ENCODE measurements at regions not wholly inside any gene's neighbourhood (a gene's known extent, or its start where the extent isn't known, plus 50 kb on each side); places are given as distances from the start of the nearest gene placed in this dataset.

DNA sequence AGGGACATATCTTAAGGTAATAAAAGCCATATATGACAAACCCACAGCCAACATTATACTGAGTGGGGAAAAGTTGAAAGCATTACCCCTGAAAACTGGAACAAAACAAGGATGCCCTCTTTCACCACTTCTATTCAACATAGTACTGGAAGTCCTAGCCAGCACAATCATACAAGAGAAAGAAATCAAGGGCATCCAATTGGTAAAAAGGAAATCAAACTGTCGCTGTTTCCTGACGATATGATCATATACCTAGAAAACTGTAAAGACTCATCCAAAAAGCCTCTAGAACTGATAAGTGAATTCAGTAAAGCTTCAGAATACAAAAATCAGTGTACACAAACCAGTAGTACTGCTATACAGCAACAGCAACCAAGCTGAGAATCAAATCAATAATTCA lies 53.8 kb upstream of the PSME4 start:
- TF ChIP-seq, protein P1, sequence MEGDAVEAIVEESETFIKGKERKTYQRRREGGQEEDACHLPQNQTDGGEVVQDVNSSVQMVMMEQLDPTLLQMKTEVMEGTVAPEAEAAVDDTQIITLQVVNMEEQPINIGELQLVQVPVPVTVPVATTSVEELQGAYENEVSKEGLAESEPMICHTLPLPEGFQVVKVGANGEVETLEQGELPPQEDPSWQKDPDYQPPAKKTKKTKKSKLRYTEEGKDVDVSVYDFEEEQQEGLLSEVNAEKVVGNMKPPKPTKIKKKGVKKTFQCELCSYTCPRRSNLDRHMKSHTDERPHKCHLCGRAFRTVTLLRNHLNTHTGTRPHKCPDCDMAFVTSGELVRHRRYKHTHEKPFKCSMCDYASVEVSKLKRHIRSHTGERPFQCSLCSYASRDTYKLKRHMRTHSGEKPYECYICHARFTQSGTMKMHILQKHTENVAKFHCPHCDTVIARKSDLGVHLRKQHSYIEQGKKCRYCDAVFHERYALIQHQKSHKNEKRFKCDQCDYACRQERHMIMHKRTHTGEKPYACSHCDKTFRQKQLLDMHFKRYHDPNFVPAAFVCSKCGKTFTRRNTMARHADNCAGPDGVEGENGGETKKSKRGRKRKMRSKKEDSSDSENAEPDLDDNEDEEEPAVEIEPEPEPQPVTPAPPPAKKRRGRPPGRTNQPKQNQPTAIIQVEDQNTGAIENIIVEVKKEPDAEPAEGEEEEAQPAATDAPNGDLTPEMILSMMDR (IDR thresholded peaks at IDR 0.05; ENCODE audit: extremely low read depth, insufficient read depth, missing control alignments), result no peak
- in situ Hi-C loops (cut with MboI; ENCODE audit: low pct_unique_long_range_greater_than_20kb, low sequenced_read_pairs, unreplicated experiment), result no loop called here

DNA sequence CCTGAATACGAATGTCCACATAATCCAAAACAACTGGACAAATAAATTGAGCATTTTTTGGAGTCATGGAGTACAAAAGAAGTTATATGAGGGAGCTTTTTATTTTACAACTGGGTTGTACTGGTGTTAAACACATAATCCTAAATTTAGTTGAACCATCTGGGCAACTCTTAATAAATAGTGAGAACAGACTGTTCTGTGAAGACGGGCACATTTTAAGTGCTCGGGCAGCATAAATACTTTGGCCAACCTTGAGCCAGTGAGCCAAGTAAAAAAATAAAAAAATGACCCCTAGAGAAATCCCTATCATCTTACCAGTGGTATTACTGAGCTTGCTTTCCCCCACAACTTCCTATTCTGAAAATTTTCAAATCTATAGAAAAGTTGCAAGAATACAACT lies 50.9 kb upstream of the PSME4 start:
- TF ChIP-seq, protein P1 (IDR thresholded peaks at IDR 0.05; ENCODE audit: extremely low read depth, insufficient read depth, missing control alignments), result no peak
- no peak for DNase-seq (ENCODE audit: low spot score)
- in situ Hi-C loops (cut with MboI; ENCODE audit: low pct_unique_long_range_greater_than_20kb, low sequenced_read_pairs, unreplicated experiment), result no loop called here

More for the DNA sequence above, 53.8 kb upstream of the PSME4 start:
- no peak for DNase-seq (ENCODE audit: low spot score)

DNA sequence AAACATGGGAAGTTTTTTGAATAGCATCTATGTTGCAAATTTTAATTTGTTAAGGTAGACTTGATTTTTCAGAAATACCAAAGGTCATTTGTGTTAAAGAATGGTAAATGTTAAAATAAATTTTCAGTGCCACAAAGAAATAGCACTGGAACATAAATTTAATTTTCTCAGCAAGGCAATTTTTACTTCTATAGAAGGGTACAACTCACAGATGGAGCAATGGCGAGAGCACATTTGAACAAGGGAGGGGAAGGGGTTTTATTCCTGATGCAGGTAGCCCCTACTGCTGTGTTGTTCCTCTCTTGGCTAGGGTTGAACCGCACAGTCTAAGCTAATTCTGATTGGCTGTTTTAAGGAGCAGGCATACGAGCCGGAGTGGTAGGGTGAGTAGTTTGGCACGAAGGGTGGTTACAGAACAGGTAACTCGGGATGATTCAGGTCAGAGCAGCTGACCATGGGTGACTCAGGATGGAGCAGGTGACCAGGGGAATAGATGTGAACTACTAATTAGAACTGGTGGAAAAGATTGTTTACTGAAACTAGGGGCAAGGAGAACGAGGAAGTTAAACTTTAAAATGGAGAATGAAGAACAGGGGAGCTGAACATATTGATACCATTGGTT lies 50.1 kb upstream of the PSME4 start:
- TF ChIP-seq, protein P1 (IDR thresholded peaks at IDR 0.05; ENCODE audit: extremely low read depth, insufficient read depth, missing control alignments), result no peak

More for the DNA sequence above, 50.1 kb upstream of the PSME4 start:
- in situ Hi-C loops (cut with MboI; ENCODE audit: low pct_unique_long_range_greater_than_20kb, low sequenced_read_pairs, unreplicated experiment), result no loop called here
- no peak for DNase-seq (ENCODE audit: low spot score)

All from GM13977 (cell line).